ENCODE measurements at regions not wholly inside any gene's neighbourhood (a gene's known extent, or its start where the extent isn't known, plus 50 kb on each side); places are given as distances from the start of the nearest gene placed in this dataset.
"Not testable (repeated sequence)": the region's sequence is repeated elsewhere in the genome, so short reads cannot be mapped to it uniquely, and the experiment has no call there.

GRCh38 chr1:60678391-60678790 lies 404.0 kb upstream of the NFIA start:
- H3K4me3 Mint-ChIP-seq: no peak overlapping the region
- no peaks in the 10 kb centered on the region for H3K36me3 Mint-ChIP-seq (ENCODE audit: low read depth)
- no peak for DNase-seq (ENCODE audit: low spot score)
- H3K27me3 Mint-ChIP-seq (ENCODE audit: low read depth): no peaks in the 10 kb centered on the region
- H3K9me3 Mint-ChIP-seq: no peaks in the 10 kb centered on the region
- H3K27ac Mint-ChIP-seq: no peak overlapping the region
- no peaks in the 10 kb centered on the region for H3K4me1 Mint-ChIP-seq (ENCODE audit: low read depth)

GRCh38 chr1:60672449-60672848 lies 409.9 kb upstream of the NFIA start:
- Mint-ChIP-seq H3K36me3 (ENCODE audit: low read depth) (no peaks in the 10 kb centered on the region), H3K4me1 (ENCODE audit: low read depth) (no peaks in the 10 kb centered on the region), H3K27me3 (ENCODE audit: low read depth) (no peaks in the 10 kb centered on the region), H3K9me3 (no peaks in the 10 kb centered on the region), H3K4me3 (no peak overlapping the region), H3K27ac (no peak overlapping the region)
- DNase-seq (ENCODE audit: low spot score): no peak

GRCh38 chr1:60670302-60670701 lies 412.1 kb upstream of the NFIA start:
- Mint-ChIP-seq H3K27ac (no peak overlapping the region), H3K4me1 (ENCODE audit: low read depth) (no peaks in the 10 kb centered on the region), H3K27me3 (ENCODE audit: low read depth) (no peaks in the 10 kb centered on the region), H3K36me3 (ENCODE audit: low read depth) (no peaks in the 10 kb centered on the region), H3K4me3 (no peak overlapping the region), H3K9me3 (no peaks in the 10 kb centered on the region)
- DNase-seq (ENCODE audit: low spot score): no peak

GRCh38 chr1:60668585-60668984 lies 413.8 kb upstream of the NFIA start:
- no peak for DNase-seq (ENCODE audit: low spot score)
- H3K4me3 Mint-ChIP-seq: no peak overlapping the region
- H3K36me3 Mint-ChIP-seq (ENCODE audit: low read depth): no peaks in the 10 kb centered on the region
- no peaks in the 10 kb centered on the region for H3K4me1 Mint-ChIP-seq (ENCODE audit: low read depth)
- no peaks in the 10 kb centered on the region for H3K9me3 Mint-ChIP-seq
- H3K27ac Mint-ChIP-seq: no peak overlapping the region
- H3K27me3 Mint-ChIP-seq (ENCODE audit: low read depth): no peaks in the 10 kb centered on the region

- H3K4me3 Mint-ChIP-seq: no peak overlapping the region
- no peaks in the 10 kb centered on the region for H3K27me3 Mint-ChIP-seq (ENCODE audit: low read depth)
- H3K36me3 Mint-ChIP-seq (ENCODE audit: low read depth): no peaks in the 10 kb centered on the region
- DNase-seq (ENCODE audit: low spot score): no peak
- H3K9me3 Mint-ChIP-seq: no peaks in the 10 kb centered on the region
- H3K4me1 Mint-ChIP-seq (ENCODE audit: low read depth): no peaks in the 10 kb centered on the region
- H3K27ac Mint-ChIP-seq: no peak overlapping the region
Measured at GRCh38 chr1:60665311-60665710, 417.1 kb upstream of the NFIA start.

GRCh38 chr1:60664086-60664625 lies 418.2 kb upstream of the NFIA start:
- H3K27ac Mint-ChIP-seq: no peak overlapping the region

GRCh38 chr1:60662486-60663044 lies 419.8 kb upstream of the NFIA start:
- DNase-seq (ENCODE audit: low spot score): no peak
- H3K27me3 Mint-ChIP-seq (ENCODE audit: low read depth): no peaks in the 10 kb centered on the region
- no peaks in the 10 kb centered on the region for H3K9me3 Mint-ChIP-seq
- no peaks in the 10 kb centered on the region for H3K4me1 Mint-ChIP-seq (ENCODE audit: low read depth)
- no peaks in the 10 kb centered on the region for H3K36me3 Mint-ChIP-seq (ENCODE audit: low read depth)
- H3K27ac Mint-ChIP-seq: no peak overlapping the region
- no peak overlapping the region for H3K4me3 Mint-ChIP-seq

More at GRCh38 chr1:60664086-60664625, 418.2 kb upstream of the NFIA start:
- H3K27me3 Mint-ChIP-seq (ENCODE audit: low read depth): no peaks in the 10 kb centered on the region
- no peak for DNase-seq (ENCODE audit: low spot score)
- H3K4me1 Mint-ChIP-seq (ENCODE audit: low read depth): no peaks in the 10 kb centered on the region
- H3K36me3 Mint-ChIP-seq (ENCODE audit: low read depth): no peaks in the 10 kb centered on the region
- no peak overlapping the region for H3K4me3 Mint-ChIP-seq
- H3K9me3 Mint-ChIP-seq: no peaks in the 10 kb centered on the region

- Mint-ChIP-seq H3K4me1 (ENCODE audit: low read depth) (no peaks in the 10 kb centered on the region), H3K36me3 (ENCODE audit: low read depth) (no peaks in the 10 kb centered on the region)
Measured at GRCh38 chr1:60657926-60658325, 424.4 kb upstream of the NFIA start.

GRCh38 chr1:60655679-60656355 lies 426.5 kb upstream of the NFIA start:
- H3K9me3 Mint-ChIP-seq: no peaks in the 10 kb centered on the region
- DNase-seq (ENCODE audit: low spot score): no peak
- H3K4me3 Mint-ChIP-seq: no peak overlapping the region
- no peaks in the 10 kb centered on the region for H3K27me3 Mint-ChIP-seq (ENCODE audit: low read depth)
- no peak overlapping the region for H3K27ac Mint-ChIP-seq
- H3K4me1 Mint-ChIP-seq (ENCODE audit: low read depth): no peaks in the 10 kb centered on the region
- no peaks in the 10 kb centered on the region for H3K36me3 Mint-ChIP-seq (ENCODE audit: low read depth)

More at GRCh38 chr1:60657926-60658325, 424.4 kb upstream of the NFIA start:
- Mint-ChIP-seq H3K4me3 (no peak overlapping the region), H3K27me3 (ENCODE audit: low read depth) (no peaks in the 10 kb centered on the region), H3K27ac (no peak overlapping the region), H3K9me3 (no peaks in the 10 kb centered on the region)
- no peak for DNase-seq (ENCODE audit: low spot score)

GRCh38 chr1:60640033-60640551 lies 442.3 kb upstream of the NFIA start:
- H3K4me3 Mint-ChIP-seq; H3K27ac Mint-ChIP-seq; H3K36me3 Mint-ChIP-seq (ENCODE audit: low read depth); H3K4me1 Mint-ChIP-seq (ENCODE audit: low read depth); H3K27me3 Mint-ChIP-seq (ENCODE audit: low read depth); DNase-seq (ENCODE audit: low spot score); H3K9me3 Mint-ChIP-seq: not testable (repeated sequence)

GRCh38 chr1:60639287-60639686 lies 443.1 kb upstream of the NFIA start:
- Mint-ChIP-seq H3K4me1 (ENCODE audit: low read depth) (no peaks in the 10 kb centered on the region), H3K36me3 (ENCODE audit: low read depth) (no peaks in the 10 kb centered on the region), H3K27ac (no peak overlapping the region), H3K9me3 (no peaks in the 10 kb centered on the region), H3K4me3 (no peak overlapping the region), H3K27me3 (ENCODE audit: low read depth) (no peaks in the 10 kb centered on the region)
- DNase-seq (ENCODE audit: low spot score): no peak

GRCh38 chr1:60637651-60638050 lies 444.7 kb upstream of the NFIA start:
- Mint-ChIP-seq H3K36me3 (ENCODE audit: low read depth) (no peaks in the 10 kb centered on the region), H3K27ac (no peak overlapping the region)

GRCh38 chr1:60636946-60637345 lies 445.4 kb upstream of the NFIA start:
- Mint-ChIP-seq H3K27ac (no peak overlapping the region), H3K4me3 (no peak overlapping the region), H3K4me1 (ENCODE audit: low read depth) (no peaks in the 10 kb centered on the region), H3K36me3 (ENCODE audit: low read depth) (no peaks in the 10 kb centered on the region), H3K27me3 (ENCODE audit: low read depth) (no peaks in the 10 kb centered on the region), H3K9me3 (no peaks in the 10 kb centered on the region)
- no peak for DNase-seq (ENCODE audit: low spot score)

More at GRCh38 chr1:60637651-60638050, 444.7 kb upstream of the NFIA start:
- Mint-ChIP-seq H3K4me1 (ENCODE audit: low read depth) (no peaks in the 10 kb centered on the region), H3K9me3 (no peaks in the 10 kb centered on the region), H3K27me3 (ENCODE audit: low read depth) (no peaks in the 10 kb centered on the region), H3K4me3 (no peak overlapping the region)
- DNase-seq (ENCODE audit: low spot score): no peak

- Mint-ChIP-seq H3K4me3 (no peak overlapping the region), H3K27me3 (ENCODE audit: low read depth) (no peaks in the 10 kb centered on the region), H3K27ac (no peak overlapping the region), H3K9me3 (no peaks in the 10 kb centered on the region), H3K36me3 (ENCODE audit: low read depth) (no peaks in the 10 kb centered on the region), H3K4me1 (ENCODE audit: low read depth) (no peaks in the 10 kb centered on the region)
- DNase-seq (ENCODE audit: low spot score): no peak
Measured at GRCh38 chr1:60634106-60634505, 448.3 kb upstream of the NFIA start.

All from T-helper 2 cell treated with Interferon-gamma antibody and Interleukin-4, amounts not matched to agents 5 μg/mL and 100 μg/mL, for 36 hours (primary cell).